Upper lobe of left lung (tissue), 4 donors: ENCODE measurements at regions not wholly inside any gene's neighbourhood (a gene's known extent, or its start where the extent isn't known, plus 50 kb on each side); places are given as distances from the start of the nearest gene placed in this dataset.

ENCODE experiments used
- CTCF ChIP-seq, 6 experiments: fragments of 450-650 bp in 4 of 6; fragments of 200-600 bp in 2 of 6; sonication (generic) in 2 of 6; IDR thresholded peaks; one replicate each; pipeline ENCODE4 v1.5.1; 2016 to 2019; ENCODE audit warnings: antibody characterized with exemption in 6 of 6
- POLR2AphosphoS5 ChIP-seq, 2 donors: sonication (generic); formaldehyde crosslinking; IDR thresholded peaks; one replicate each; pipeline ENCODE4 v1.5.1; 2017; ENCODE audit warnings: antibody characterized with exemption in 2 of 2

GRCh38 chr1:222918801-222919477, 104.1 kb downstream of the DISP1 start:
- no peak for TF ChIP-seq CTCF (IDR thresholded peaks at IDR 0.05)
- no peak for TF ChIP-seq POLR2AphosphoS5 (IDR thresholded peaks at IDR 0.05)
